H1 (cell line): ENCODE measurements at regions not wholly inside any gene's neighbourhood (a gene's known extent, or its start where the extent isn't known, plus 50 kb on each side); places are given as distances from the start of the nearest gene placed in this dataset.

Experiments used
- CBX8 ChIP-seq: fragments of 300-800, 300-1000 bp; sonication (generic); IDR thresholded peaks from 2 replicates; pipeline ENCODE4 v1.7.1; 2016; ENCODE audit warnings: low read depth, low read length, borderline replicate concordance
- CEBPB ChIP-seq: IDR thresholded peaks from 2 replicates; pipeline ENCODE4 v1.6.1; 2012; ENCODE audit warnings: low read depth, low read length
- CHD2 ChIP-seq: IDR thresholded peaks from 2 replicates; pipeline ENCODE4 v1.6.1; 2012; ENCODE audit warnings: low read length, improper control_type of control experiment
- FOSL1 ChIP-seq: IDR thresholded peaks from 2 replicates; pipeline ENCODE4 v1.6.1; 2011; ENCODE audit warnings: mild to moderate bottlenecking, low read depth, low read length, moderate library complexity; ENCODE audit not compliant: insufficient read depth
- HDAC6 ChIP-seq: IDR thresholded peaks from one replicate; pipeline ENCODE4 v1.7.1; 2012; ENCODE audit warnings: low read depth, mild to moderate bottlenecking, inconsistent platforms, low read length, moderate library complexity
- JUND ChIP-seq: IDR thresholded peaks from 2 replicates; pipeline ENCODE4 v1.6.1; 2011; ENCODE audit warnings: mild to moderate bottlenecking, improper control_type of control experiment, low read length
- MAFK ChIP-seq: IDR thresholded peaks from 2 replicates; pipeline ENCODE4 v1.6.1; 2012; ENCODE audit warnings: low read depth, mild to moderate bottlenecking, improper control_type of control experiment, low read length
- POLR2A ChIP-seq, 2 experiments: IDR thresholded peaks; 1 replicate in 1 of 2; 2 replicates in 1 of 2; pipeline ENCODE4 v1.6.1; 2011; ENCODE audit warnings: low read depth in 2 of 2, low read length in 2 of 2, mild to moderate bottlenecking in 2 of 2; ENCODE audit errors: control extremely low read depth in 1 of 2
- POLR2AphosphoS5 ChIP-seq: IDR thresholded peaks from 2 replicates; pipeline ENCODE4 v1.6.1; 2011; ENCODE audit warnings: low read depth, low read length
- TF ChIP-seq, protein P1 (sequence below): IDR thresholded peaks from 2 replicates; pipeline ENCODE4 v1.6.1; 2012; ENCODE audit warnings: inconsistent platforms
- TF ChIP-seq, protein P2 (sequence below), 3 experiments: IDR thresholded peaks; 1 replicate in 2 of 3; 2 replicates in 1 of 3; pipeline versions ENCODE4 v1.5.1 to v1.6.1; 2011; ENCODE audit warnings: low read length in 3 of 3, mild to moderate bottlenecking in 3 of 3, inconsistent platforms in 2 of 3, low read depth in 1 of 3, moderate library complexity in 1 of 3; ENCODE audit not compliant: insufficient read depth in 1 of 3; ENCODE audit errors: control extremely low read depth in 1 of 3

DNA sequence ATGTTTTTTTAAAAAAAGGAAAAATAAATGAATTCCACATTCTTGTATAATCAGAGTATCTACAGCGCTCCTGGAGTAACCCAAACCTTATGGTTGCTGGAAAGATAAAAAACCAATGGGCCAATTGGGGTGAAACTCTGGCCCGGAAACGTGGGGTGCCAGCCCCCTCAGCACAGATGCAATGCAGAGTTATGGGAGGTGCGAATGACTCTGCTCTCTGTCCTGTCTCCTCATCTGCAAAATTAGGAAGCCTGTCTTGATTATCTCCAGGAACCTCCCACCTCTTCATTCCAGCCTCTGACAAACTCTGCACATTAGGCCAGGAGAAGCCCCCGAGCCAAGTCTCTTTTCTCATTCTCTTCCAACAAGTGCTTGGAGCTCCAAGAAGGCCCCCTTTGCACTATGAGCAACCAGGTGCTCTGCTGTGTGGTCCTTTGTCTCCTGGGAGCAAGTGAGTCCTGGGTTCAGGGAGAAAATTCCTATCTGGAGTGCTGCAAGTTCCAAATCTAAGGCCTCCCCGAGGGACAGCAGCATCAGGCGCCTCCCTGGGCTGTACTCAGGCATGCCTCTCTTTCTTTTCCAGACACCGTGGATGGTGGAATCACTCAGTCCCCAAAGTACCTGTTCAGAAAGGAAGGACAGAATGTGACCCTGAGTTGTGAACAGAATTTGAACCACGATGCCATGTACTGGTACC is 130.5 kb upstream of the PRSS1 start:
- TF ChIP-seq, protein P1, sequence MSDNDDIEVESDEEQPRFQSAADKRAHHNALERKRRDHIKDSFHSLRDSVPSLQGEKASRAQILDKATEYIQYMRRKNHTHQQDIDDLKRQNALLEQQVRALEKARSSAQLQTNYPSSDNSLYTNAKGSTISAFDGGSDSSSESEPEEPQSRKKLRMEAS, result no peak
- TF ChIP-seq CBX8 (no peak), JUND (no peak), FOSL1 (no peak), MAFK (no peak), POLR2A (IDR thresholded peaks at IDR 0.05; ENCODE audit: control extremely low read depth in 1 of 2, low read depth in 2 of 2, low read length in 2 of 2) (no peak), CHD2 (no peak), CEBPB (no peak), POLR2AphosphoS5 (no peak), HDAC6 (no peak)
- TF ChIP-seq, protein P2, sequence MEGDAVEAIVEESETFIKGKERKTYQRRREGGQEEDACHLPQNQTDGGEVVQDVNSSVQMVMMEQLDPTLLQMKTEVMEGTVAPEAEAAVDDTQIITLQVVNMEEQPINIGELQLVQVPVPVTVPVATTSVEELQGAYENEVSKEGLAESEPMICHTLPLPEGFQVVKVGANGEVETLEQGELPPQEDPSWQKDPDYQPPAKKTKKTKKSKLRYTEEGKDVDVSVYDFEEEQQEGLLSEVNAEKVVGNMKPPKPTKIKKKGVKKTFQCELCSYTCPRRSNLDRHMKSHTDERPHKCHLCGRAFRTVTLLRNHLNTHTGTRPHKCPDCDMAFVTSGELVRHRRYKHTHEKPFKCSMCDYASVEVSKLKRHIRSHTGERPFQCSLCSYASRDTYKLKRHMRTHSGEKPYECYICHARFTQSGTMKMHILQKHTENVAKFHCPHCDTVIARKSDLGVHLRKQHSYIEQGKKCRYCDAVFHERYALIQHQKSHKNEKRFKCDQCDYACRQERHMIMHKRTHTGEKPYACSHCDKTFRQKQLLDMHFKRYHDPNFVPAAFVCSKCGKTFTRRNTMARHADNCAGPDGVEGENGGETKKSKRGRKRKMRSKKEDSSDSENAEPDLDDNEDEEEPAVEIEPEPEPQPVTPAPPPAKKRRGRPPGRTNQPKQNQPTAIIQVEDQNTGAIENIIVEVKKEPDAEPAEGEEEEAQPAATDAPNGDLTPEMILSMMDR (IDR thresholded peaks at IDR 0.05; ENCODE audit: control extremely low read depth in 1 of 3, insufficient read depth in 1 of 3, low read depth in 1 of 3, low read length in 3 of 3), result no peak
